ENCODE measurements at regions not wholly inside any gene's neighbourhood (a gene's known extent, or its start where the extent isn't known, plus 50 kb on each side); places are given as distances from the start of the nearest gene placed in this dataset.

GRCh38 chr1:22260860-22261432 lies 118.0 kb upstream of the WNT4 start:
- no peak overlapping the region for H3K4me3 ChIP-seq (ENCODE audit: low read depth, low read length)
- no peak for DNase-seq (ENCODE audit: low read depth)
- no peak for TF ChIP-seq CTCF (IDR thresholded peaks at IDR 0.05; ENCODE audit: low read depth, low read length, missing control alignments)
- in situ Hi-C loops (cut with HindIII; ENCODE audit: low sequenced_read_pairs) = no loop called here

GRCh38 chr1:22261580-22261979 lies 118.7 kb upstream of the WNT4 start:
- TF ChIP-seq CTCF (IDR thresholded peaks at IDR 0.05; ENCODE audit: low read depth, low read length, missing control alignments) = no peak
- no peak for DNase-seq (ENCODE audit: low read depth)
- no peak overlapping the region for H3K4me3 ChIP-seq (ENCODE audit: low read depth, low read length)
- in situ Hi-C loops (cut with HindIII; ENCODE audit: low sequenced_read_pairs) = no loop called here

GRCh38 chr1:22262583-22262982 lies 119.7 kb upstream of the WNT4 start:
- DNase-seq (ENCODE audit: low read depth) = no peak
- H3K4me3 ChIP-seq (ENCODE audit: low read depth, low read length) = no peak overlapping the region
- in situ Hi-C loops (cut with HindIII; ENCODE audit: low sequenced_read_pairs) = no loop called here
- no peak for TF ChIP-seq CTCF (IDR thresholded peaks at IDR 0.05; ENCODE audit: low read depth, low read length, missing control alignments)

- DNase-seq (ENCODE audit: low read depth) = no peak
- no peak for TF ChIP-seq CTCF (IDR thresholded peaks at IDR 0.05; ENCODE audit: low read depth, low read length, missing control alignments)
- in situ Hi-C loops (cut with HindIII; ENCODE audit: low sequenced_read_pairs) = no loop called here
- no peak overlapping the region for H3K4me3 ChIP-seq (ENCODE audit: low read depth, low read length)
These were observed 120.5 kb upstream of the WNT4 start for GRCh38 chr1:22263359-22263758.

GRCh38 chr1:22264464-22265341 lies 121.8 kb upstream of the WNT4 start:
- TF ChIP-seq CTCF (IDR thresholded peaks at IDR 0.05; ENCODE audit: low read depth, low read length, missing control alignments) = no peak
- no peak overlapping the region for H3K4me3 ChIP-seq (ENCODE audit: low read depth, low read length)
- DNase-seq (ENCODE audit: low read depth) = no peak
- in situ Hi-C loops (cut with HindIII; ENCODE audit: low sequenced_read_pairs) = no loop called here

- DNase-seq (ENCODE audit: low read depth) = no peak
- no peak for TF ChIP-seq CTCF (IDR thresholded peaks at IDR 0.05; ENCODE audit: low read depth, low read length, missing control alignments)
- no peak overlapping the region for H3K4me3 ChIP-seq (ENCODE audit: low read depth, low read length)
- in situ Hi-C loops (cut with HindIII; ENCODE audit: low sequenced_read_pairs) = no loop called here
These were observed 123.2 kb upstream of the WNT4 start for GRCh38 chr1:22266141-22266540.
